ENCODE measurements at regions not wholly inside any gene's neighbourhood (a gene's known extent, or its start where the extent isn't known, plus 50 kb on each side); places are given as distances from the start of the nearest gene placed in this dataset.
A peak's percentile ranks its signal among the peaks of the same experiment; 100 is the strongest.

- Histone ChIP-seq H3K4me3 (replicated peaks; ENCODE audit: low read depth, low read length) (no peak overlapping the region), H3K36me3 (ENCODE audit: control insufficient read depth, insufficient read depth, low read length) (no peaks in the 10 kb centered on the region), H3K27me3 (replicated peaks; ENCODE audit: control insufficient read depth, insufficient read depth, low read length) (no peaks in the 10 kb centered on the region)
- TF ChIP-seq CTCF (IDR thresholded peaks at IDR 0.05; ENCODE audit: insufficient read depth, low read length, poor library complexity, severe bottlenecking) = peak; percentile 22
- DNase-seq (ENCODE audit: extremely low read depth, insufficient read length) = peak; percentile 73
Observed at GRCh38 chr2:181304011-181304844, 153.0 kb upstream of the ITGA4 start.

- DNase-seq (ENCODE audit: extremely low read depth, insufficient read length) = peak; percentile 81
- TF ChIP-seq CTCF (IDR thresholded peaks at IDR 0.05; ENCODE audit: insufficient read depth, low read length, poor library complexity, severe bottlenecking) = no peak
- H3K4me3 ChIP-seq (replicated peaks; ENCODE audit: low read depth, low read length) = 0 out of 2 replicates have a peak overlapping the region, but pooled peaks have one; percentile 1
Observed at GRCh38 chr2:181305301-181306123, 151.7 kb upstream of the ITGA4 start.

GRCh38 chr2:181306785-181307184 lies 150.4 kb upstream of the ITGA4 start:
- Histone ChIP-seq H3K27me3 (replicated peaks; ENCODE audit: control insufficient read depth, insufficient read depth, low read length) (no peaks in the 10 kb centered on the region), H3K4me3 (replicated peaks; ENCODE audit: low read depth, low read length) (no peak overlapping the region), H3K36me3 (ENCODE audit: control insufficient read depth, insufficient read depth, low read length) (no peaks in the 10 kb centered on the region)
- DNase-seq (ENCODE audit: extremely low read depth, insufficient read length) = peak; percentile 73
- TF ChIP-seq CTCF (IDR thresholded peaks at IDR 0.05; ENCODE audit: insufficient read depth, low read length, poor library complexity, severe bottlenecking) = no peak

More at GRCh38 chr2:181305301-181306123, 151.7 kb upstream of the ITGA4 start:
- Histone ChIP-seq H3K36me3 (ENCODE audit: control insufficient read depth, insufficient read depth, low read length) (no peaks in the 10 kb centered on the region), H3K27me3 (replicated peaks; ENCODE audit: control insufficient read depth, insufficient read depth, low read length) (no peaks in the 10 kb centered on the region)

GRCh38 chr2:181307203-181307991 lies 149.8 kb upstream of the ITGA4 start:
- Histone ChIP-seq H3K36me3 (ENCODE audit: control insufficient read depth, insufficient read depth, low read length) (no peaks in the 10 kb centered on the region), H3K27me3 (replicated peaks; ENCODE audit: control insufficient read depth, insufficient read depth, low read length) (no peaks in the 10 kb centered on the region), H3K4me3 (replicated peaks; ENCODE audit: low read depth, low read length) (no peak overlapping the region)
- peak; percentile 24 for DNase-seq (ENCODE audit: extremely low read depth, insufficient read length)
- TF ChIP-seq CTCF (IDR thresholded peaks at IDR 0.05; ENCODE audit: insufficient read depth, low read length, poor library complexity, severe bottlenecking) = no peak

GRCh38 chr2:181308766-181309515 lies 148.2 kb upstream of the ITGA4 start:
- peak; percentile 61 for DNase-seq (ENCODE audit: extremely low read depth, insufficient read length)
- Histone ChIP-seq H3K27me3 (replicated peaks; ENCODE audit: control insufficient read depth, insufficient read depth, low read length) (no peaks in the 10 kb centered on the region), H3K4me3 (replicated peaks; ENCODE audit: low read depth, low read length) (peak overlapping the region; percentile 45), H3K36me3 (ENCODE audit: control insufficient read depth, insufficient read depth, low read length) (no peaks in the 10 kb centered on the region)
- no peak for TF ChIP-seq CTCF (IDR thresholded peaks at IDR 0.05; ENCODE audit: insufficient read depth, low read length, poor library complexity, severe bottlenecking)
